Adrenal gland (tissue), 5 donors: ENCODE measurements at regions not wholly inside any gene's neighbourhood (a gene's known extent, or its start where the extent isn't known, plus 50 kb on each side); places are given as distances from the start of the nearest gene placed in this dataset.

Experiments used
- POLR2A ChIP-seq, 2 donors: fragments of 450-650 bp; IDR thresholded peaks; one replicate each; pipeline ENCODE4 v1.6.1; 2017; ENCODE audit warnings: antibody characterized with exemption in 2 of 2, mild to moderate bottlenecking in 2 of 2, moderate library complexity in 1 of 2
- TF ChIP-seq, protein P1 (sequence below), 6 experiments: fragments of 450-650 bp in 4 of 6; fragments of 200-600 bp in 2 of 6; sonication (generic) in 1 of 6; IDR thresholded peaks; 1 replicate in 5 of 6; 2 replicates in 1 of 6; pipeline versions ENCODE4 v1.5.1 to v1.8.0; 2016 to 2021; ENCODE audit warnings: antibody characterized with exemption in 6 of 6, mild to moderate bottlenecking in 2 of 6, moderate library complexity in 1 of 6
- donor health status: DM: no; HTN: no; CAD: no.

DNA sequence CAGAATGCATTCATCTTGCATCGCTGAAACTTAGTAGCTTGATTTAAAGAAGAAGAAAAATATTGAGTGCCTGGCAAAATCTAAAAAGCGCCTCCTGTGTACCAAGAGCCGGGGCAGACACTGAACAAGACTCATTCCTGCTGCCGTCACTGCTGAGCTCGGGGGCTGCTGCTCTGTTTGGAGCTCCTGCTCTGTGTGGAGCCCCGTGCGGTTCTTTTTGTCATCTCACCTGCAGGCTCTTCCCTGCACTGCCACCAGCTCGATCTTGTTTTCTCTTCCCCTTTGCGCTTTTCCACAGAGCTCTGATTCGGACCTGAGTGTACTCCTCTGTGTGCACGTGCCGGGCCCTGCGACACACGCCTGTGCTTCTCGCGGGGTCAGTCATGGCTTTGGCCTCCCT, 462.1 kb upstream of the DPP6 start:
- TF ChIP-seq, protein P1, sequence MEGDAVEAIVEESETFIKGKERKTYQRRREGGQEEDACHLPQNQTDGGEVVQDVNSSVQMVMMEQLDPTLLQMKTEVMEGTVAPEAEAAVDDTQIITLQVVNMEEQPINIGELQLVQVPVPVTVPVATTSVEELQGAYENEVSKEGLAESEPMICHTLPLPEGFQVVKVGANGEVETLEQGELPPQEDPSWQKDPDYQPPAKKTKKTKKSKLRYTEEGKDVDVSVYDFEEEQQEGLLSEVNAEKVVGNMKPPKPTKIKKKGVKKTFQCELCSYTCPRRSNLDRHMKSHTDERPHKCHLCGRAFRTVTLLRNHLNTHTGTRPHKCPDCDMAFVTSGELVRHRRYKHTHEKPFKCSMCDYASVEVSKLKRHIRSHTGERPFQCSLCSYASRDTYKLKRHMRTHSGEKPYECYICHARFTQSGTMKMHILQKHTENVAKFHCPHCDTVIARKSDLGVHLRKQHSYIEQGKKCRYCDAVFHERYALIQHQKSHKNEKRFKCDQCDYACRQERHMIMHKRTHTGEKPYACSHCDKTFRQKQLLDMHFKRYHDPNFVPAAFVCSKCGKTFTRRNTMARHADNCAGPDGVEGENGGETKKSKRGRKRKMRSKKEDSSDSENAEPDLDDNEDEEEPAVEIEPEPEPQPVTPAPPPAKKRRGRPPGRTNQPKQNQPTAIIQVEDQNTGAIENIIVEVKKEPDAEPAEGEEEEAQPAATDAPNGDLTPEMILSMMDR (IDR thresholded peaks at IDR 0.05), result no peak
- no peak for TF ChIP-seq POLR2A (IDR thresholded peaks at IDR 0.05)
